ENCODE measurements at regions not wholly inside any gene's neighbourhood (a gene's known extent, or its start where the extent isn't known, plus 50 kb on each side); places are given as distances from the start of the nearest gene placed in this dataset.

- H3K4me3 ChIP-seq (ENCODE audit: low read length in 3 of 3): no peak overlapping the region
- H3K9ac ChIP-seq (ENCODE audit: low read length in 3 of 3): no peak overlapping the region
- DNase-seq: no peak
- H3K27me3 ChIP-seq (ENCODE audit: control insufficient read depth, insufficient read depth, low read length): no peaks in the 10 kb centered on the region
- FAIRE-seq: no peak
- no peak for TF ChIP-seq CTCF (IDR thresholded peaks at IDR 0.05; ENCODE audit: borderline replicate concordance, extremely low read depth, insufficient read depth)
- H3K27ac ChIP-seq (ENCODE audit: low read depth in 2 of 2, low read length in 2 of 2): no peak overlapping the region
- H3K9me3 ChIP-seq (ENCODE audit: control insufficient read depth in 2 of 3, insufficient read depth in 1 of 3, low read length in 3 of 3): no peaks in the 10 kb centered on the region
- intact Hi-C loops (cut with DNase I): no loop called here
- H3K36me3 ChIP-seq (ENCODE audit: control insufficient read depth in 2 of 3, insufficient read depth in 3 of 3, low read length in 3 of 3): no peaks in the 10 kb centered on the region
- H3K4me1 ChIP-seq (ENCODE audit: control insufficient read depth in 2 of 3, insufficient read depth in 2 of 3, low read depth in 1 of 3, low read length in 3 of 3): no peaks in the 10 kb centered on the region
Observed at GRCh38 chr1:99482750-99483149, 163.2 kb upstream of the PALMD start.

DNA sequence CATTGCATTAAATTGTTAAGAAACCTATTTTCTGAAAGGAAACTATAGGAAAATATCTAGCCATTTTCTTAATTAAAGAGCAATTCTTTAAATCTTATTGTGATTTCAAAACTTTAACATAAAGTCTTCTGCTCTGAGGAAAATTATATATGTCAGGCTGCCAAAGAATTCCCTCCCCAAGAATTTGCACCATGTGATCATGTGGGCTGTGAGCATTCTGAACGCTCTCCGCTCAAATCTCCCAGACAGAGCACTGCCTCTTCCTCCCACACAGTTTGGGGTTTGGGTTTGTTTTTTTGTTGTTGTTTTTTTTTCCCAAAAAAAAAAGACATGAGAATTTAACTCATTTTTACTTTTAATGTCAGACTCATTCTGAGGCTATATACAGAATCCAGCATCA lies 155.9 kb upstream of the PALMD start:
- no peak for TF ChIP-seq CTCF (IDR thresholded peaks at IDR 0.05; ENCODE audit: borderline replicate concordance, extremely low read depth, insufficient read depth)
- FAIRE-seq: no peak
- H3K36me3 ChIP-seq (ENCODE audit: control insufficient read depth in 2 of 3, insufficient read depth in 3 of 3, low read length in 3 of 3): no peaks in the 10 kb centered on the region
- peak in 1 of 5 donors; percentile 27 for DNase-seq
- no peak overlapping the region for H3K9ac ChIP-seq (ENCODE audit: low read length in 3 of 3)
- no peak overlapping the region for H3K4me3 ChIP-seq (ENCODE audit: low read length in 3 of 3)
- no peaks in the 10 kb centered on the region for H3K4me1 ChIP-seq (ENCODE audit: control insufficient read depth in 2 of 3, insufficient read depth in 2 of 3, low read depth in 1 of 3, low read length in 3 of 3)
- H3K27me3 ChIP-seq (ENCODE audit: control insufficient read depth, insufficient read depth, low read length): no peaks in the 10 kb centered on the region
- H3K27ac ChIP-seq (ENCODE audit: low read depth in 2 of 2, low read length in 2 of 2): no peak overlapping the region
- intact Hi-C loops (cut with DNase I): no loop called here
- H3K9me3 ChIP-seq (ENCODE audit: control insufficient read depth in 2 of 3, insufficient read depth in 1 of 3, low read length in 3 of 3): no peaks in the 10 kb centered on the region

DNA sequence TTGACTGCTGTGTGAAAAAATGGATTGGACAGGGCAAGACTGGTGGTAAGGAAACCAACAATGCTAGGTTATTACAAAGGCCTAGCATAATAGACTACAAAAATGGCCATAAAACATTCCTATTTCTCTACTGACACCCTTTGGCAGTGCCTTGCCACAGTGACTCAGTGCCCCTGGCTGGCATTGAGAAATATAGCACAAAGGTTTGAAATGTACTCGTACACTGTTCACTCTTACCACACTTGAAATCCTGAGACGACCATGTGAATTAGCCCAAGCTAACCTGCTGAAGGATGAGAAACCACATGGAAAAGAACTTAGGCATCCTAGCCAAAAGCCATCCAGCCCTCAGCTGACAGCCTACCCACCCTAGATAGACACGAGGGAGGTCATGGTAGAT lies 149.8 kb upstream of the PALMD start:
- no peak for FAIRE-seq
- no peak overlapping the region for H3K4me3 ChIP-seq (ENCODE audit: low read length in 3 of 3)
- intact Hi-C loops (cut with DNase I): no loop called here

More for the DNA sequence above, 149.8 kb upstream of the PALMD start:
- Histone ChIP-seq H3K4me1 (ENCODE audit: control insufficient read depth in 2 of 3, insufficient read depth in 2 of 3, low read depth in 1 of 3, low read length in 3 of 3) (no peaks in the 10 kb centered on the region), H3K9me3 (ENCODE audit: control insufficient read depth in 2 of 3, insufficient read depth in 1 of 3, low read length in 3 of 3) (no peaks in the 10 kb centered on the region), H3K27ac (ENCODE audit: low read depth in 2 of 2, low read length in 2 of 2) (no peak overlapping the region), H3K27me3 (ENCODE audit: control insufficient read depth, insufficient read depth, low read length) (no peaks in the 10 kb centered on the region), H3K9ac (ENCODE audit: low read length in 3 of 3) (no peak overlapping the region), H3K36me3 (ENCODE audit: control insufficient read depth in 2 of 3, insufficient read depth in 3 of 3, low read length in 3 of 3) (no peaks in the 10 kb centered on the region)
- TF ChIP-seq CTCF (IDR thresholded peaks at IDR 0.05; ENCODE audit: borderline replicate concordance, extremely low read depth, insufficient read depth): no peak
- no peak for DNase-seq

Measured in kidney (tissue), 13 donors.